HL-60/S4 treated with phorbol 12-myristate 13-acetate at 8.2 ng/mL for 4 days and 3 days (cell line): ENCODE measurements at regions not wholly inside any gene's neighbourhood (a gene's known extent, or its start where the extent isn't known, plus 50 kb on each side); places are given as distances from the start of the nearest gene placed in this dataset.
"Not testable (repeated sequence)": the region's sequence is repeated elsewhere in the genome, so short reads cannot be mapped to it uniquely, and the experiment has no call there.

Source experiments
- in situ Hi-C: fragments of 300-500 bp; cut with MboI; formaldehyde crosslinking; loops from 2 replicates; pipeline ENCODE4 v1.15.0; 2022; ENCODE audit warnings: low sequenced_read_pairs

GRCh38 chr7:106563466-106564150, 97.3 kb downstream of the CCDC71L start:
- in situ Hi-C loops = no loop called here

- in situ Hi-C loops = no loop called here
These were observed 98.1 kb downstream of the CCDC71L start for GRCh38 chr7:106562711-106563366.

- in situ Hi-C loops = no loop called here
These were observed 99.1 kb downstream of the CCDC71L start for GRCh38 chr7:106561666-106562411.

GRCh38 chr7:106561151-106561550, 99.8 kb downstream of the CCDC71L start:
- in situ Hi-C loops = no loop called here

GRCh38 chr7:106560482-106560881, 100.5 kb downstream of the CCDC71L start:
- in situ Hi-C loops = no loop called here

GRCh38 chr7:106556244-106556643, 104.7 kb downstream of the CCDC71L start:
- in situ Hi-C loops = not testable (repeated sequence)

GRCh38 chr7:106554623-106555022, 106.3 kb downstream of the CCDC71L start:
- in situ Hi-C loops = not testable (repeated sequence)

- in situ Hi-C loops = no loop called here
These were observed 107.5 kb downstream of the CCDC71L start for GRCh38 chr7:106553446-106553836.

- in situ Hi-C loops = no loop called here
These were observed 108.1 kb downstream of the CCDC71L start for GRCh38 chr7:106552645-106553445.

GRCh38 chr7:106551936-106552335, 109.0 kb downstream of the CCDC71L start:
- in situ Hi-C loops = no loop called here

GRCh38 chr7:106548491-106548890, 112.5 kb downstream of the CCDC71L start:
- in situ Hi-C loops = loop anchor here (25.0 kb wide), 1 partner anchor 214 kb away; no protein-coding TSS in a partner anchor

GRCh38 chr7:106545275-106545674, 115.7 kb downstream of the CCDC71L start:
- in situ Hi-C loops = loop anchor here (25.0 kb wide), 1 partner anchor 217 kb away; no protein-coding TSS in a partner anchor

- in situ Hi-C loops = loop anchor here (25.0 kb wide), 1 partner anchor 219 kb away; no protein-coding TSS in a partner anchor
These were observed 117.7 kb downstream of the CCDC71L start for GRCh38 chr7:106543221-106543757.

GRCh38 chr7:106542550-106543220, 118.3 kb downstream of the CCDC71L start:
- in situ Hi-C loops = loop anchor here (25.0 kb wide), 1 partner anchor 220 kb away; no protein-coding TSS in a partner anchor

GRCh38 chr7:106538638-106539037, 122.3 kb downstream of the CCDC71L start:
- in situ Hi-C loops = loop anchor here (25.0 kb wide), 1 partner anchor 224 kb away; no protein-coding TSS in a partner anchor

- in situ Hi-C loops = loop anchor here (25.0 kb wide), 1 partner anchor 225 kb away; no protein-coding TSS in a partner anchor
These were observed 123.8 kb downstream of the CCDC71L start for GRCh38 chr7:106537119-106537518.

- in situ Hi-C loops = loop anchor here (25.0 kb wide), 1 partner anchor 226 kb away; no protein-coding TSS in a partner anchor
These were observed 124.9 kb downstream of the CCDC71L start for GRCh38 chr7:106536079-106536478.

GRCh38 chr7:106535234-106535932, 125.6 kb downstream of the CCDC71L start:
- in situ Hi-C loops = loop anchor here (25.0 kb wide), 1 partner anchor 227 kb away; no protein-coding TSS in a partner anchor
